ENCODE measurements at regions not wholly inside any gene's neighbourhood (a gene's known extent, or its start where the extent isn't known, plus 50 kb on each side); places are given as distances from the start of the nearest gene placed in this dataset.

DNA sequence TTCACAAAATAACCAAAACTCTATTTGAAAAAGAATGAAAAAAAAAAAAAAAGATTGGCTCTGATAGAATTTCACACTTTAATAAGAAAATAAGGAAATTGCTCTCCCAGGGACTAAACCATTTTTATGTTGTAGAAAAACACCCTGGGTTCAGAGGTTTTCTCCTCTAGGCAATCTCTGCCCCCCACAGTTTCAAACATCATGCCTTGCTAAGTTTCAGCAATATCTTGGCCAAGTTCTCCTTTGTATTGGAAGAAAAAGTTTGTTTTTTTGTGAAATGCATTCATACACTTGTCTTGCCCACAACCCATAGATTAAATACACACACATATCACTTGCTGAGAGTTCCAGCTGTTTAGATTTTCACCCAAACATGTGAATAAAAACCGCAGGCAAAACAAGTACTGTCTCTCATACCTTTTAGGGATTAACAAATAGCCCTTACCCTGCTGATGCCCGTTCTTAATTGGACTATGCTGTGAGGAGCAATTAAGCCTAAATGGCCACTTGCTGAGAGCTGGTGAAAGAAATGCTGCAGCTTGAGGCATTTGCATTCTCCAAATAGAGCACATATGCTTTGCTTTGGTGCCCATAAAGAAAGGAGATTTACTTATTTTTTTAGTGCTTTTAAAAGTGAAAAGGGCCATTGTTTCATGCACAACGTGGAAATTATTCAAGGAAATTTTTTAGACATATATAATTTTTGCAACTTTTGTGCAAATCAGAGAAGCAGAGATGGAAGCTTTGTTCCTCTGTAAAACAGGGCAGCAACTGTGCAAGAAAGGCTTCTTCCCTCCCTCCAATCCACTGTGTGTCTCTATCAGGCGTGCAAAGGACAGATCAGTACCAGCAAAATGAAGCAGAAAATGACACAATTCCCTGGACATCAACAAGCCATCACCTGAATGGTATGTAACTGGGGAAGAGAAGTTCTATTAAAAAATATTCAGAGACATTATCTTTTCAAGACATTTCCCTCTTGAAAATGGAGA is 262.4 kb upstream of the KIF2A start:
- Histone ChIP-seq H3K4me1 (ENCODE audit: control insufficient read depth in 3 of 3, insufficient read depth in 2 of 3, low read depth in 1 of 3, low read length in 2 of 3) (no peaks in the 10 kb centered on the region), H3K36me3 (ENCODE audit: control insufficient read depth in 3 of 3, insufficient read depth in 2 of 3, low read depth in 1 of 3, low read length in 3 of 3) (no peaks in the 10 kb centered on the region), H3K9me3 (ENCODE audit: control insufficient read depth in 2 of 2, insufficient read depth in 1 of 2, low read depth in 1 of 2, low read length in 1 of 2) (no peaks in the 10 kb centered on the region), H3K27ac (ENCODE audit: low read depth in 1 of 3, low read length in 2 of 3) (no peak overlapping the region), H3K4me3 (ENCODE audit: low read depth in 1 of 3, low read length in 3 of 3) (no peak overlapping the region), H3K27me3 (ENCODE audit: control insufficient read depth in 3 of 3, insufficient read depth in 3 of 3, low read length in 3 of 3) (peaks cover 0 to 2% (median 0%) of the 10 kb centered on the region in 3 donors)
- no peak for DNase-seq
- FAIRE-seq: no peak
- WGBS, 3 donors: 39 to 60% (median 50%) methylated on average over 4 of the region's 4 CpGs

DNA sequence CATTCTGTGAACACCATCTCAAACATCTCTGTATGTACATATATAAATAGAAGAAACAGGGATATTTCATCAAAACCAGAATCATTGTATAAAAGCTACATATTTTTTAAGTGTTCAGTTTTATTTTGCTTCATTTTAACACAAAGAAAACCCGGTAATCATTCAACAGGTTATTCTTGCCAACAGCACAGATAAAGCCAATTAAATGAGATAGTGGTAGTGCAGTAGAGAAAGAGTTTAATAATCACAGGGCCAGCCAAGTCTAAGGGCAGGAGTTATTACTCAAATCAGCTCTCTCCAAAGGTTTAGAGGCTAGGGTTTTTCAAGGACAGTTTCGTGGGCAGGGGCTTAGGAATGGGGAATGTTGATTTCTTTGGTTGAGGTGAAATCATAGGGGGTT is 261.0 kb upstream of the KIF2A start:
- WGBS, 3 donors: 62 to 78% (median 71%) methylated on average over 2 of the region's 2 CpGs
- no peak for FAIRE-seq

DNA sequence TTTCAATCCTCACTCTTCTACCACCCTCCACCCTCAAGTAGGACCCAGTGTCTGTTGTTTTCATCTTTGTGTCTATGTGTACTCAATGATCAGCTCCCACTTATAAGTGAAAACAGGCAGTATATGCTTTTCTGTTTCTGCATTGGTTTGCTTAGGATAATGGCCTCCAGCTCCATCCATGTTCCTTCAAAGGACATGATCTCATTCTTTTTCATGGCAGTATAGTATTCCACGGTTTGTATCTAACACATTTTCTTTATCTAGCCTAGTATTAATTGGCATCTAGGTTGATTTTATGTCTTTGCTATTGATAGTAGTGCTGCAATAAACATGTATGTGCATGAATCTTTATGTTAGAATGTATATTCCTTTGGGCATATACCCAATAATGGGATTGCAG is 259.8 kb upstream of the KIF2A start:
- DNase-seq (no peak), FAIRE-seq (no peak)
- Histone ChIP-seq H3K9me3 (ENCODE audit: control insufficient read depth in 2 of 2, insufficient read depth in 1 of 2, low read depth in 1 of 2, low read length in 1 of 2) (no peaks in the 10 kb centered on the region), H3K27ac (ENCODE audit: low read depth in 1 of 3, low read length in 2 of 3) (no peak overlapping the region), H3K4me3 (ENCODE audit: low read depth in 1 of 3, low read length in 3 of 3) (no peak overlapping the region), H3K27me3 (ENCODE audit: control insufficient read depth in 3 of 3, insufficient read depth in 3 of 3, low read length in 3 of 3) (no peaks in the 10 kb centered on the region), H3K4me1 (ENCODE audit: control insufficient read depth in 3 of 3, insufficient read depth in 2 of 3, low read depth in 1 of 3, low read length in 2 of 3) (no peaks in the 10 kb centered on the region), H3K36me3 (ENCODE audit: control insufficient read depth in 3 of 3, insufficient read depth in 2 of 3, low read depth in 1 of 3, low read length in 3 of 3) (no peaks in the 10 kb centered on the region)
- WGBS, 3 donors: 53 to 81% (median 69%) methylated on average over 1 of the region's 1 CpG

More for the DNA sequence above, 261.0 kb upstream of the KIF2A start:
- H3K27me3 ChIP-seq (ENCODE audit: control insufficient read depth in 3 of 3, insufficient read depth in 3 of 3, low read length in 3 of 3): peaks cover 0 to 2% (median 0%) of the 10 kb centered on the region in 3 donors
- no peaks in the 10 kb centered on the region for H3K36me3 ChIP-seq (ENCODE audit: control insufficient read depth in 3 of 3, insufficient read depth in 2 of 3, low read depth in 1 of 3, low read length in 3 of 3)
- H3K4me3 ChIP-seq (ENCODE audit: low read depth in 1 of 3, low read length in 3 of 3): no peak overlapping the region
- H3K4me1 ChIP-seq (ENCODE audit: control insufficient read depth in 3 of 3, insufficient read depth in 2 of 3, low read depth in 1 of 3, low read length in 2 of 3): no peaks in the 10 kb centered on the region
- H3K9me3 ChIP-seq (ENCODE audit: control insufficient read depth in 2 of 2, insufficient read depth in 1 of 2, low read depth in 1 of 2, low read length in 1 of 2): no peaks in the 10 kb centered on the region
- no peak overlapping the region for H3K27ac ChIP-seq (ENCODE audit: low read depth in 1 of 3, low read length in 2 of 3)
- DNase-seq: no peak

DNA sequence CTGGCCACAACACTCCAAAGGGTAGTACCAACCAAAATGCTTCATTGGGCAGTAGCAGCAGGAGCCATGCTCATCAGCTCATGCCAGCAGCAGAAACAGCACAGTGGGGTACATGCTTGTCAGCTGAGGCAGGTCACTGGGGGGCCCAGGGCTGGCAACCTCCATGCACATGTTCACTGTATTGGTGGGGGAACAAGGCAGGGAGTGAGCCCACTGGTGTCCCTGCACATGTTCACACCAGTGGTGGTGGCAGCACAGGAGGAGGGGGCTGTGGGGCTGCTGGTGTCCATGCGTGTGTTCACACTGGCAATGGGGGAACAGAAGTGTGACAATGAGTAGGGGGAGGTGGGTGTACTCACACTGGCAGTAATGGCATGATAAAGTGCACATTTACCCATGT is 254.3 kb upstream of the KIF2A start:
- H3K27ac ChIP-seq (ENCODE audit: low read depth in 1 of 3, low read length in 2 of 3): no peak overlapping the region
- DNase-seq (no peak), FAIRE-seq (no peak)
- peaks cover 0 to 2% of the 10 kb centered on the region in 2 donors for H3K9me3 ChIP-seq (ENCODE audit: control insufficient read depth in 2 of 2, insufficient read depth in 1 of 2, low read depth in 1 of 2, low read length in 1 of 2)
- H3K27me3 ChIP-seq (ENCODE audit: control insufficient read depth in 3 of 3, insufficient read depth in 3 of 3, low read length in 3 of 3): no peaks in the 10 kb centered on the region
- H3K4me1 ChIP-seq (ENCODE audit: control insufficient read depth in 3 of 3, insufficient read depth in 2 of 3, low read depth in 1 of 3, low read length in 2 of 3): no peaks in the 10 kb centered on the region
- H3K4me3 ChIP-seq (ENCODE audit: low read depth in 1 of 3, low read length in 3 of 3): no peak overlapping the region
- 93 to 100% (median 94%) methylated on average over 1 of the region's 1 CpG for WGBS, 3 donors
- no peaks in the 10 kb centered on the region for H3K36me3 ChIP-seq (ENCODE audit: control insufficient read depth in 3 of 3, insufficient read depth in 2 of 3, low read depth in 1 of 3, low read length in 3 of 3)

DNA sequence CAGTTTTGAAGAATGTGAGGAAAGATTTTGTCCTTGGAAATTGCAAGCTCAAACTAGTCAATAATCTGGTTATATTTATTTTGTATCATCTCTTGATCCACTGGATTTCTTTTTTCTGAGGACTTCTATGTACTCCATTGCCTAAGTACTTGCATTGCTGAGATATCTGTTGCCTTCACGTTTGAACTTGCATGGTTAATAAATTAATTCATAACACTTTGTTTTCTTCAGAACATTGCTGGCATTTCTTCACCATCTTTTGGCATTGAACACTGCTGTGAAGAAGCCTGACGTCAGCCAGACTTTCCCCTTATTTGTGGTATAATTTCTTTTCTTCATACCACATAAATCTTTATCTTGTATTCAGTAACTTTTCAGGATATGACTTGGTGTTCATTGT is 246.0 kb upstream of the KIF2A start:
- no peaks in the 10 kb centered on the region for H3K4me1 ChIP-seq (ENCODE audit: control insufficient read depth in 3 of 3, insufficient read depth in 2 of 3, low read depth in 1 of 3, low read length in 2 of 3)
- no peak overlapping the region for H3K4me3 ChIP-seq (ENCODE audit: low read depth in 1 of 3, low read length in 3 of 3)
- H3K27me3 ChIP-seq (ENCODE audit: control insufficient read depth in 3 of 3, insufficient read depth in 3 of 3, low read length in 3 of 3): peaks cover 0 to 4% (median 0%) of the 10 kb centered on the region in 3 donors
- no peak overlapping the region for H3K27ac ChIP-seq (ENCODE audit: low read depth in 1 of 3, low read length in 2 of 3)
- H3K9me3 ChIP-seq (ENCODE audit: control insufficient read depth in 2 of 2, insufficient read depth in 1 of 2, low read depth in 1 of 2, low read length in 1 of 2): no peaks in the 10 kb centered on the region
- WGBS, 3 donors: 46 to 57% (median 57%) methylated on average over 2 of the region's 2 CpGs
- FAIRE-seq (no peak), DNase-seq (no peak)
- H3K36me3 ChIP-seq (ENCODE audit: control insufficient read depth in 3 of 3, insufficient read depth in 2 of 3, low read depth in 1 of 3, low read length in 3 of 3): no peaks in the 10 kb centered on the region

DNA sequence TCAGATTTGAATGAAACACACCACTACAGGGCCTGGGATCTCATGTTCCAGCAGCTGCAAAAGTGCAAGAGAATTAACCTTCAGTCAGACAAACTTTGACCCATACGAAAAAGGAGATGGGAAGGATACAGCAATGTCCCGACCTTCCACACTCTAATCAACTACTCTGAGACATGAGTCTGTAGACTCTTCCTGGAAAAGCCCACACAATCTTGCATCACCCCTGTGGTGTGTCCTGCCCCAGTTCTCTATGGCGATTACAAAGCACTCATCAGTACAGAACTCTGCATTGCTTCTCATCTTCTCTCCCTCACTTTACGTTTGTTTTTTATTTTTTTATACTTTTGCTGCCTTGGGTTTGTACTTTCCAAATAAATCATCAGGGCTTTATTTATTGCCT is 241.0 kb upstream of the KIF2A start:
- 49 to 58% (median 54%) methylated on average over 4 of the region's 4 CpGs for WGBS, 3 donors
- Histone ChIP-seq H3K4me3 (ENCODE audit: low read depth in 1 of 3, low read length in 3 of 3) (no peak overlapping the region), H3K9me3 (ENCODE audit: control insufficient read depth in 2 of 2, insufficient read depth in 1 of 2, low read depth in 1 of 2, low read length in 1 of 2) (no peaks in the 10 kb centered on the region), H3K27ac (ENCODE audit: low read depth in 1 of 3, low read length in 2 of 3) (no peak overlapping the region), H3K27me3 (ENCODE audit: control insufficient read depth in 3 of 3, insufficient read depth in 3 of 3, low read length in 3 of 3) (peaks cover 0 to 4% (median 0%) of the 10 kb centered on the region in 3 donors), H3K36me3 (ENCODE audit: control insufficient read depth in 3 of 3, insufficient read depth in 2 of 3, low read depth in 1 of 3, low read length in 3 of 3) (no peaks in the 10 kb centered on the region), H3K4me1 (ENCODE audit: control insufficient read depth in 3 of 3, insufficient read depth in 2 of 3, low read depth in 1 of 3, low read length in 2 of 3) (no peaks in the 10 kb centered on the region)
- no peak for FAIRE-seq
- no peak for DNase-seq

DNA sequence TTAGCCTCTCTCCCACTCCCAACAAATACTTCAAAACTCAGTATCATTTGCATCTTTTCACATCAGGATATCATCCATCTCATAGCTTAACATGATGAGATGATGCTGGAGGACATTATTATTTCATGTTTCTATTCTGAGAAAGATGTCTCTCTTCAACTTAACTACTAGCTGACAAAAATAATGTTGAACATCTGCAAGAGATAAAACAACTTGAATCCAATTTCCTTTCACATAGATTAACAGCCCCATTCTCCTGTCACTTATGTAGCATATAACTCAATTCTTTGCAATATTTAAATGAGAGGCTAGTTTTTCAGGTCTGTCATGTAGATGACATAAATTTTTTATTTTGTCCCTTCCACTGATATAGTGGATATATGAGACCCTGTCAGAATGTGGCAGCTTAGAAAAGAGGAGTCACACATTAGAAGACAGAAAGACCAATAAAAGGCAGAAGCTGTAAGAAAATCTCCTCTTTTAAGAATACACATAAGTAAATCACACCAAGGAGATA is 239.2 kb upstream of the KIF2A start:
- peaks cover 0 to 4% (median 0%) of the 10 kb centered on the region in 3 donors for H3K27me3 ChIP-seq (ENCODE audit: control insufficient read depth in 3 of 3, insufficient read depth in 3 of 3, low read length in 3 of 3)
- DNase-seq (no peak), FAIRE-seq (no peak)
- H3K36me3 ChIP-seq (ENCODE audit: control insufficient read depth in 3 of 3, insufficient read depth in 2 of 3, low read depth in 1 of 3, low read length in 3 of 3): no peaks in the 10 kb centered on the region
- H3K4me3 ChIP-seq (ENCODE audit: low read depth in 1 of 3, low read length in 3 of 3): no peak overlapping the region
- H3K27ac ChIP-seq (ENCODE audit: low read depth in 1 of 3, low read length in 2 of 3): no peak overlapping the region
- no peaks in the 10 kb centered on the region for H3K4me1 ChIP-seq (ENCODE audit: control insufficient read depth in 3 of 3, insufficient read depth in 2 of 3, low read depth in 1 of 3, low read length in 2 of 3)
- H3K9me3 ChIP-seq (ENCODE audit: control insufficient read depth in 2 of 2, insufficient read depth in 1 of 2, low read depth in 1 of 2, low read length in 1 of 2): no peaks in the 10 kb centered on the region

DNA sequence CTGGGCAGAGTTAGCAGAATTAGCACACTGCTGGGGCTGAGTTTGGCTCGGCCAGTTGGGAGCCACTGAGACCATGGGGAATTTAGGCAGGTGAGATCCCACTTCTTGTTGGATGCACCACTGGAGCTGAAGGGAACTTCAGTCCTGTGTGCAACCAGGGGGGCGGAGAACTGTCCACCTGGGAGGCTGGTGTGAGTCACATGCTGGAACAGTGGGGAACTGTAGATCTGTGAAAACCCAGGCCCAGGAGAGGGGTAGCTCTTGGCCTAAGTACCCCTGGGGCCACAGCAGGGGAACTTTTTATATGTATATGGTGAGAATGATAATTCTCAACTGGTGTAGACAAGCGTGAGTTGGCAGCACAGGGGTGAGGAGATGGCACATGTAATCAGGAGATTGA is 237.5 kb upstream of the KIF2A start:
- no peak overlapping the region for H3K27ac ChIP-seq (ENCODE audit: low read depth in 1 of 3, low read length in 2 of 3)
- no peaks in the 10 kb centered on the region for H3K9me3 ChIP-seq (ENCODE audit: control insufficient read depth in 2 of 2, insufficient read depth in 1 of 2, low read depth in 1 of 2, low read length in 1 of 2)
- H3K4me1 ChIP-seq (ENCODE audit: control insufficient read depth in 3 of 3, insufficient read depth in 2 of 3, low read depth in 1 of 3, low read length in 2 of 3): no peaks in the 10 kb centered on the region
- 85 to 87% (median 86%) methylated on average over 3 of the region's 3 CpGs for WGBS, 3 donors
- H3K36me3 ChIP-seq (ENCODE audit: control insufficient read depth in 3 of 3, insufficient read depth in 2 of 3, low read depth in 1 of 3, low read length in 3 of 3): no peaks in the 10 kb centered on the region
- no peak for FAIRE-seq
- no peak overlapping the region for H3K4me3 ChIP-seq (ENCODE audit: low read depth in 1 of 3, low read length in 3 of 3)
- DNase-seq: no peak
- peaks cover 0 to 4% (median 0%) of the 10 kb centered on the region in 3 donors for H3K27me3 ChIP-seq (ENCODE audit: control insufficient read depth in 3 of 3, insufficient read depth in 3 of 3, low read length in 3 of 3)

All from small intestine (tissue), 7 donors.